GM12878 (cell line): ENCODE measurements at regions not wholly inside any gene's neighbourhood (a gene's known extent, or its start where the extent isn't known, plus 50 kb on each side); places are given as distances from the start of the nearest gene placed in this dataset.

Source experiments
- ATAC-seq: fragments of 200-7000 bp; cut with Tn5 transposase; 3 replicates; pipeline ENCODE4 v1.9.1; 2020; ENCODE audit warnings: mild to moderate bottlenecking, moderate library complexity
- BruUV-seq: library from RNA; stranded (reverse); fragments of 400-500 nt; replicated peaks from 2 replicates; lab custom pipeline; 2021; lab: Mats Ljungman, UMichigan
- CTCF ChIA-PET: fragments of 300-600 bp; sonication (Branson Sonifier 250); formaldehyde crosslinking; extraction: SDS; loops from one replicate; lab custom pipeline; 2021; ENCODE audit warnings: inconsistent platforms; lab: Yijun Ruan, JAX
- POLR2A ChIA-PET: fragments of 350-600 bp; formaldehyde crosslinking; extraction: SDS; loops from one replicate; lab custom pipeline; 2021; ENCODE audit warnings: inconsistent platforms; lab: Charles Lee
- RAD21 ChIA-PET: fragments of 300-600 bp; sonication (Branson Sonifier 250); formaldehyde crosslinking; loops from one replicate; lab custom pipeline; 2023; ENCODE audit warnings: antibody characterized with exemption; ENCODE audit not compliant: unreplicated experiment; lab: Charles Lee
- SMC1A ChIA-PET: fragments of 300-600 bp; sonication (Branson Sonifier 250); formaldehyde crosslinking; loops from one replicate; lab custom pipeline; 2023; ENCODE audit not compliant: unreplicated experiment, uncharacterized antibody; lab: Charles Lee
- DNase-seq: peaks from one replicate; pipeline ENCODE4 v3.0.0-alpha.2; 2011; ENCODE audit warnings: low read depth, low spot score
- FAIRE-seq: peaks from 3 replicates; lab custom pipeline; 2011; peaks lifted over from hg19 to GRCh38; lab: Jason Lieb, UNC
- H2AFZ ChIP-seq: 2 replicates; pipeline ENCODE4 v1.6.0; 2011; ENCODE audit warnings: low read depth, low read length, control low read depth; ENCODE audit not compliant: control insufficient read depth
- H3K27ac ChIP-seq: 2 replicates; pipeline ENCODE4 v1.5.1; 2011; ENCODE audit warnings: control low read depth; ENCODE audit not compliant: control insufficient read depth, insufficient read depth
- H3K27me3 ChIP-seq, 2 experiments: replicated peaks in 1 of 2; 2 replicates each; pipeline versions ENCODE4 v1.6.0 to v1.6.1; 2011; ENCODE audit warnings: low read length in 1 of 2; ENCODE audit not compliant: control insufficient read depth in 2 of 2, insufficient read depth in 2 of 2
- H3K36me3 ChIP-seq, 2 experiments: 2 replicates each; pipeline ENCODE4 v1.5.1; 2011; ENCODE audit warnings: low read length in 1 of 2; ENCODE audit not compliant: control insufficient read depth in 2 of 2, insufficient read depth in 2 of 2
- H3K4me1 ChIP-seq: 2 replicates; pipeline ENCODE4 v1.6.1; 2011; ENCODE audit warnings: mild to moderate bottlenecking, low read length, moderate library complexity, mixed read lengths; ENCODE audit not compliant: control insufficient read depth, insufficient read depth
- H3K4me2 ChIP-seq: 2 replicates; pipeline ENCODE4 v1.6.0; 2011; ENCODE audit warnings: control low read depth; ENCODE audit not compliant: control insufficient read depth, insufficient read depth
- H3K4me3 ChIP-seq: fragments of 200-600 bp; sonication (generic); 2 replicates; pipeline ENCODE4 v1.5.1; 2016
- H3K79me2 ChIP-seq: 2 replicates; pipeline ENCODE4 v1.6.0; 2011; ENCODE audit warnings: low read length; ENCODE audit not compliant: control insufficient read depth, insufficient read depth
- H3K9ac ChIP-seq: 2 replicates; pipeline ENCODE4 v1.8.0; 2011; ENCODE audit warnings: low read length, control low read depth, mixed read lengths; ENCODE audit not compliant: control insufficient read depth, insufficient read depth
- H3K9me3 ChIP-seq: replicated peaks from 3 replicates; pipeline ENCODE4 v1.5.1; 2011; ENCODE audit warnings: mild to moderate bottlenecking, low read length; ENCODE audit not compliant: control insufficient read depth, insufficient read depth
- H4K20me1 ChIP-seq: 2 replicates; pipeline ENCODE4 v1.6.0; 2011; ENCODE audit not compliant: control insufficient read depth, insufficient read depth
- ATF7 ChIP-seq: fragments of 450-650 bp; IDR thresholded peaks from 2 replicates; pipeline ENCODE4 v1.6.1; 2016; ENCODE audit warnings: low read depth, mild to moderate bottlenecking
- CREB1 ChIP-seq: IDR thresholded peaks from 2 replicates; pipeline ENCODE4 v1.6.1; 2012; ENCODE audit warnings: low read depth, mild to moderate bottlenecking, inconsistent platforms
- HDGF ChIP-seq: fragments of 450-650 bp; IDR thresholded peaks from 2 replicates; pipeline ENCODE4 v1.6.1; 2016; ENCODE audit warnings: antibody characterized with exemption
- MTA2 ChIP-seq: fragments of 450-650 bp; IDR thresholded peaks from 2 replicates; pipeline ENCODE4 v1.6.1; 2016; ENCODE audit warnings: low read depth, mild to moderate bottlenecking, moderate library complexity
- NFYB ChIP-seq: IDR thresholded peaks from 2 replicates; pipeline ENCODE4 v1.6.1; 2011; ENCODE audit warnings: low read depth, mild to moderate bottlenecking, low read length, improper control_type of control experiment, moderate library complexity; ENCODE audit not compliant: insufficient read depth
- POU2F2 ChIP-seq: IDR thresholded peaks from 3 replicates; pipeline ENCODE4 v1.6.1; 2011; ENCODE audit warnings: low read depth, mild to moderate bottlenecking, low read length, borderline replicate concordance
- SPI1 ChIP-seq: IDR thresholded peaks from 2 replicates; pipeline ENCODE4 v1.6.1; 2011; ENCODE audit warnings: low read depth, mild to moderate bottlenecking, low read length, moderate library complexity, borderline replicate concordance; ENCODE audit not compliant: insufficient read depth
- in situ Hi-C: fragments of 300-500 bp; cut with MboI; formaldehyde crosslinking; loops from 9 replicates; pipeline ENCODE4 v1.14.3; 2018; ENCODE audit warnings: mixed read lengths
- intact Hi-C: fragments of 100-400 bp; cut with micrococcal nuclease; formaldehyde crosslinking; loops from one replicate; pipeline ENCODE4 v1.14.2; 2022; ENCODE audit not compliant: unreplicated experiment
- TF ChIP-seq, protein P1 (sequence below): fragments of 150-350 bp; IDR thresholded peaks from 2 replicates; pipeline ENCODE4 v1.6.1; 2016; ENCODE audit warnings: low read depth, low read length

DNA sequence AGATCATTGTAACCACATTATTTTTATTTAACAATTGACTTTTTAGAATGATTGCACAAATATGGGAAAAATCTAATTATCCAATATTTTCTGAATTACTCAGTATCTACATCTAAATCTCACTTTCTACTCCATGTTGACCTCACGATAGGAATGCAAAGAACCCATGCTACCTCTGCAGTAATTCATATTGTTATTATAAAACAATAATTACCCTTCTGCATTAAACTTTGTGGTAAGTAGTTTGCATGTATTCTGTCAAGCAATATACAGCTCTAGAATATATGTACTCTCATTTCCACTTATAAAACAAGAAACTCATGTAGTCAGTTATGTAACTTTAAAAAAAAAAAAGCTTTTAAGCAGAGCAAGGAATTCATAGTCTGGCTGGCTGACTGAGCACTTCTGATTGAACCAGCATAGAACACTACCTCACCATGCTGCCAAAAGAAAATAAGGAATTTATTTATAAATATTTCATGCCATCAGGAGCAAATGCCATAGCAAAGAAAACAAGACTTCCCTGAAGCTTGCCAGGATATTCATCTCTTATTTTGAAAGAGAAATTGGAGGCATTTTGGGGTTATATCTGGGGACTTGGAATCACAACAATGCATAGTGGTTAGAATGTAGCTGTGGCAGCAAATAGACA is 895.7 kb downstream of the XPNPEP1 start (continued):
- TF ChIP-seq POU2F2 = no peak
- TF ChIP-seq, protein P1, sequence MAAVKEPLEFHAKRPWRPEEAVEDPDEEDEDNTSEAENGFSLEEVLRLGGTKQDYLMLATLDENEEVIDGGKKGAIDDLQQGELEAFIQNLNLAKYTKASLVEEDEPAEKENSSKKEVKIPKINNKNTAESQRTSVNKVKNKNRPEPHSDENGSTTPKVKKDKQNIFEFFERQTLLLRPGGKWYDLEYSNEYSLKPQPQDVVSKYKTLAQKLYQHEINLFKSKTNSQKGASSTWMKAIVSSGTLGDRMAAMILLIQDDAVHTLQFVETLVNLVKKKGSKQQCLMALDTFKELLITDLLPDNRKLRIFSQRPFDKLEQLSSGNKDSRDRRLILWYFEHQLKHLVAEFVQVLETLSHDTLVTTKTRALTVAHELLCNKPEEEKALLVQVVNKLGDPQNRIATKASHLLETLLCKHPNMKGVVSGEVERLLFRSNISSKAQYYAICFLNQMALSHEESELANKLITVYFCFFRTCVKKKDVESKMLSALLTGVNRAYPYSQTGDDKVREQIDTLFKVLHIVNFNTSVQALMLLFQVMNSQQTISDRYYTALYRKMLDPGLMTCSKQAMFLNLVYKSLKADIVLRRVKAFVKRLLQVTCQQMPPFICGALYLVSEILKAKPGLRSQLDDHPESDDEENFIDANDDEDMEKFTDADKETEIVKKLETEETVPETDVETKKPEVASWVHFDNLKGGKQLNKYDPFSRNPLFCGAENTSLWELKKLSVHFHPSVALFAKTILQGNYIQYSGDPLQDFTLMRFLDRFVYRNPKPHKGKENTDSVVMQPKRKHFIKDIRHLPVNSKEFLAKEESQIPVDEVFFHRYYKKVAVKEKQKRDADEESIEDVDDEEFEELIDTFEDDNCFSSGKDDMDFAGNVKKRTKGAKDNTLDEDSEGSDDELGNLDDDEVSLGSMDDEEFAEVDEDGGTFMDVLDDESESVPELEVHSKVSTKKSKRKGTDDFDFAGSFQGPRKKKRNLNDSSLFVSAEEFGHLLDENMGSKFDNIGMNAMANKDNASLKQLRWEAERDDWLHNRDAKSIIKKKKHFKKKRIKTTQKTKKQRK = no peak
- no peak for TF ChIP-seq HDGF
- TF ChIP-seq NFYB = no peak
- no peak for TF ChIP-seq MTA2
- TF ChIP-seq ATF7 = no peak

GRCh38 chr10:109025172-109025571 is 898.1 kb downstream of the XPNPEP1 start:
- Histone ChIP-seq H3K9me3 (no peaks in the 10 kb centered on the region), H3K36me3 (no peaks in the 10 kb centered on the region), H3K4me3 (no peak overlapping the region), H3K4me1 (no peaks in the 10 kb centered on the region), H3K4me2 (no peak overlapping the region), H3K79me2 (no peaks in the 10 kb centered on the region), H2AFZ (no peak overlapping the region), H3K27ac (no peak overlapping the region), H4K20me1 (no peaks in the 10 kb centered on the region), H3K9ac (no peak overlapping the region), H3K27me3 (no peaks in the 10 kb centered on the region)
- intact Hi-C loops = no loop called here
- POLR2A ChIA-PET = no interaction called here
- CTCF ChIA-PET = no interaction called here
- BruUV-seq = no TSS peak
- ATAC-seq (0 out of 3 replicates have a peak, but pooled peaks have one; percentile 25), FAIRE-seq (no peak), DNase-seq (no peak)
- TF ChIP-seq SPI1 (peak; percentile 61; the same call in 1 of the 2 replicates), CREB1 (no peak)
- SMC1A ChIA-PET = no interaction called here
- in situ Hi-C loops = no loop called here
- RAD21 ChIA-PET = no interaction called here
